GM21515 (cell line): ENCODE measurements at regions not wholly inside any gene's neighbourhood (a gene's known extent, or its start where the extent isn't known, plus 50 kb on each side); places are given as distances from the start of the nearest gene placed in this dataset.

Source experiments
- ATAC-seq: cut with Tn5 transposase; IDR thresholded peaks from one replicate; pipeline ENCODE4 v1.9.1; 2021; ENCODE audit not compliant: unreplicated experiment

DNA sequence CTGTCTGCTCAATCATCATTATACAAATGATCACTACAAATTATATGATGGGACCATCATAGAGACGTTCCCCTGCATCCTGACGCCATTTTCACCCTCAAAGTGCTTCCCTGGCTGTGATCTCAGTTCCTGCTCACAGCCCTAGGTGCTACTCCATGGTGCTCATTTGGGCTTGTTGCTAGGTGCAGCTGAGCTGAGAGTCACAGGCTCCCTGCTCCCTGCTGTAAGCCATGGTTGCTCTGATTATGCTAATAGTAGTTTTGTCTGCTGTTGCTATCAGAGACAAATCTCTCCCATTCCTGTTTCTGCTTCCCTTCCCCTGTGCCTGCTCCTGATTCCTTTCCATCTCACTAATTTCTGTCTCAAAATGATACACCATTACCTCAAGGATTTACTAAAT lies 474.3 kb downstream of the METTL15 start:
- ATAC-seq = no peak

DNA sequence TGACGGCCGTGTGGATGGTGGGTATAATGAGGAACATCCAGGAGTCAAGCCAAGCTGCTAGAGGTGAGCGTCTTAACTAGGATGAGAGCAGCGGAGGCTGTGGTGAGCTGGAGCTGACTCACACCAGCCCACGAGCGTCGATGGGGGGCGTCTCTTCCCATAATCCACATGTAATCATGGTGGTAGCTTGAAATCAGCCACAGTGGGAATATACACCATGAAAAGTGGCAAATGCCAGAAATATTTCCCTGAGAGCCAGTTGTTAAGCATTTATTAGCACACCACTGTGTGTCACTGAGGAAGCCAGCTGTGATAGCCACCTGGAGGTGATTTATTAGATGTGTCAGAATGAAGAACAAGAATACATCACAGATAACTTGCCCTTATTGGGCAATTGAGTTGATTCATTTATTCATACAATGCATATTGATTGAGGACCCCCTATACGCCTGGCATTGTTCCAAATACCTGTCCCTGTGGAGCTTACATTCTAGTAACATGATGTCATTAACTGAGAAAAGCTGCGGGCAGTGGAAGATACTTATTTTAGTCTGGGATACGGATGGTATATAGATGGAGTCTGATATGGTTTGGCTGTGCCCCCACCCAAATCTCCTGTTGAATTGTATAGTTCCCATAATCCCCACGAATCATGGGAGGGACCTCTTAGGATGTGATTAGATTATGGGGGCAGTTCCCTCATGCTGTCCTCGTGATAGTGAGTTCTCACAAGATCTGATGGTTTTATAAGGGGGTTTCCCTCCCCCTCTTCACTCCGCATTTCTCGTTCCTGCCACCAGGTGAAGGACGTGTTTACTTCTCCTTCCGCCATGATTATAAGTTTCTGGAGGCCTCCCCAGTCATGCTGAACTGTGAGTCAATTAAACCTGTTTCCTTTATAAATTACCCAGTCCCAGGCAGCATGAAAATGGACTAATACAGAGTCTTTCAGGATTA lies 473.4 kb downstream of the METTL15 start:
- ATAC-seq = no peak

DNA sequence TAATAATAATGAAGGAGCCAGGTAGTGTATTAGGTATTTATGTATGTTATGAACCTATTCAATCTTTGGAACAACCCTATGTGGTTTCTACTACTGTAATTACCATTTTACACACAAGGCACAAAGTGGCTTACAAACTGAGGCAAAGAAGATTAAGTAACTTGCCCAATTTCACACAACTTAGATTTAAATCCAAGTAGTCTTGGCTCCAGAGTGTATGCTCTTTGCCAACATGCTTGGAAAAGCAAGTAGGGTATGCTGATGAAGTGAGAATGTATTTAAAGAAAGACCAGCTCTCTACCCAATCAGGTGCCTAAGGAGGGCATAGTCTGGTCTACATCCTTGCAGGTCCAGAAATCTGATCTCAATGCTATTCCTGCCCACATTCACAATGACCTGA lies 463.2 kb downstream of the METTL15 start:
- no peak for ATAC-seq

DNA sequence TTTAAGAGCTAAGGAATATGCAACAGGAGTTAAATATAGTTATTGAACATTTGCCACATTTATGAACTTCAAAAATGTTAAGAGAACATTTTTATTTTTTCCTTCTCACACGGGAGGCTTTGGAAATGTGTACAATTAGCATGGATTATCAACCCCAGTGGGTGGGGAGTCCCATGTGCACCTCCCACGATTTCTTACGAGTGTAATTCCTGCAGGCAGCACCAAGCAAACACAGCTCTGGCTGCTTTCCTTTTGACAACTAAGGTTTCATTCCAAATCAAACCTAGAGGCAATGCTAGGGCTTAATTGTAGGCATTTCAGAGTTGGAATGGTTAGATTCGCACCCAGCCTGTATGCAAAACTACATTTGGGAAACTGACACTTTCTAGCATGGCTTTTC lies 460.9 kb downstream of the METTL15 start:
- ATAC-seq = no peak

DNA sequence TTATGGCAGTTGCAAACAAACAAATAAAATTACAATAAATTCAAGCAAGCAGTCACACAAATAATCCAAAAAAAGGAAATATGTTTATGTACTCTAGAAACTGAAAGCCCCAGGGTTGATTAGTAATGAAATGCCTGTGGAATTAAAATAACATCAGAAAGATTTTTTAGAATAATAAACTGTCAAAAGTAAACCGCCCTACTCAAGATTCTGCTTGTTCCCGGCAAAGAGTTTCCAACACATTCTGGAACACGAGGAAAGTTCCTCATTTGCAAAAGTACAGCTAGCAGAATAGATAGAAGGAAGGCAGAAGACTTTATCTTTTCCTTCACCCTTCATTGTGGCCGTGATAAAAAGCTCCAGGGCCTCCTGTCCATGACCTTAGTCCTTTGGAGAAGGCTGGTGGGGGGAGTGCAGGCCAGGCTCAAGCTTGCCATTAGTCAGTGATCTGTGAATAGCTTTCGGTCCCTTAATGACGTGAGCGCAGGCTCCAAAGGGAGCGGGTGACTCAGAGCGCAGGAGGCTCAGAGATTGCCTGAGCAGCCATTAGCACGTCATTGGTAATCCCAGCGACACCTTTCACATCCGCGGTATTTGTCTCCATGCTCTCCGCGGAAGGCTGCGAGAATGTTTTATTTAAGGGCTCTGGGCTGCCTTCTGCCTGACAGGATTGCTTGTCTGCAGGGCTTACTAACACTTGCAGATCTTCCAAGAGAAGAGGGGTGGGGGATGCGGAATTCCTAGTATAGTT lies 458.3 kb downstream of the METTL15 start:
- no peak for ATAC-seq

DNA sequence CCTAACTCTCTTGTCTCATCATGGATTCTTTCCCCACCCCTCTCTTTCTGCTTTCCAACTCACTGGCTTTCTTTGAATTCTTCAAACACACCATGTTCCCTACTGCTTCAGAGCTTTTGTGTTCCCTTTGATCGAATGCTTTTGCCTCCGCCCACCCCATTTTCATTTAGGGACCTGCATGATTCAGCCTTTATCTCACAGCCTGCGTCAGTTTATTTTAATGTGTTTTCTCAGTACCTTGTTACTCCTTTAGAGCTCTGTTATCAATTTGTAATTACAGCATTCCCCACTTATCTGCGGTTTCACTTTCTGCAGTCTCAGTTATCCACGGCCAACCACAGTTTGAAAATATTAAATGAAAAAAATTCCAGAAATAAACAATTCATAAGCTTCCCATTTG lies 451.3 kb downstream of the METTL15 start:
- no peak for ATAC-seq

DNA sequence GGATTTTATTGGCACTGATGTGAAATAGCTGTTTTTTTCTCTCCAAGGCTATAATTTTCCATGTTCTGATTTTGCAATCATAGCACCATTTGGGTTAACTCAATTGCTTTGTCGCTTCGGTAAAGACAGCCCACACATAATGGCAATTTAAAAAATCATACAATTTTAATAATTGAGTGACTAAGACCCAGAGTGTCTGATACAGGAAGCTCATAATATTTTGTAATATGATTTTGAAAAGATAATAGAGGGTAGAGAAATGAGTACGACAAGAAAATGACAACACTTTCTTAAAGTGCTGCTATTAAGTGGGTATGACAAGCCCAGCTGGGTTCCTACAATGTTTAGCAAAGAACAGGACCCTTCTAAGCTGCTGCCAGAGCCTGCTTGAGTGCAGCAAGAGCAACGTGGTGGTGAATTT lies 439.1 kb downstream of the METTL15 start:
- ATAC-seq = no peak

DNA sequence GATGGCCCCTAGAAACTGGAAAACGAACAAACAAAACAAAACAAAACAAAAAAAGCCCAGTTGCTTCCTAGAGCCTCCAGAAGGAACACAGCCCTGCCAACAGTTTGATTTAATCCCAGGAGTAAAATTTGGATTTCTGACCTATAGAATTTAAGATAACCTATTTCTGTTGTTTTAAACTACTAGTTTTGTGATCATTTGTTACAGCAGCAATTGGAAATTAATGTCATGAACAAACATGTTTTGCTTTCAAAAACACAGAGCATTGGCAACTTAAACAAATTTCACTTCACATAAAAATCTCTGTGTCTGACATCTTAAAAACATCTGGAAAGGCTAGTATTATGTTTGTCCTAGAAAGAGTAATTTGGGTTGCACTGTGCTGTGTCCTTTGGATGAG lies 437.3 kb downstream of the METTL15 start:
- no peak for ATAC-seq

DNA sequence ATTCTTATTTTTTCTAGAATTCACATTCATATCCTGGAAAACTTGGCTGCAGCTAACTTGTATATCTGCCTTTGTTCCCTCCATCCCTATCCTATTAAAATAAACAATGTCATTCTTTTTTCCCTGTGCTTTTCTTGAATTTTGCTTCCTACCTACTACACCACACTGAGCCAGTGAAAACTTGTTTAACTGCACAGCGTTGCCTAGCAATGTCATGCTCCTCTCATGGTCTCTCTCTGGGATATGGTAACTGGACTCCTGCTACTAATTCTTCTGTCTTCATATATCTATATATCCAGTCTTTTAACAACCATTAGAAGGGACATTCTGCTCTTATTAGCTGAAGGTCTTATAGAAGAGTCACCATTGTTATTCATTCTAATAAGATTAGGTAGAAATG lies 434.4 kb downstream of the METTL15 start:
- no peak for ATAC-seq

DNA sequence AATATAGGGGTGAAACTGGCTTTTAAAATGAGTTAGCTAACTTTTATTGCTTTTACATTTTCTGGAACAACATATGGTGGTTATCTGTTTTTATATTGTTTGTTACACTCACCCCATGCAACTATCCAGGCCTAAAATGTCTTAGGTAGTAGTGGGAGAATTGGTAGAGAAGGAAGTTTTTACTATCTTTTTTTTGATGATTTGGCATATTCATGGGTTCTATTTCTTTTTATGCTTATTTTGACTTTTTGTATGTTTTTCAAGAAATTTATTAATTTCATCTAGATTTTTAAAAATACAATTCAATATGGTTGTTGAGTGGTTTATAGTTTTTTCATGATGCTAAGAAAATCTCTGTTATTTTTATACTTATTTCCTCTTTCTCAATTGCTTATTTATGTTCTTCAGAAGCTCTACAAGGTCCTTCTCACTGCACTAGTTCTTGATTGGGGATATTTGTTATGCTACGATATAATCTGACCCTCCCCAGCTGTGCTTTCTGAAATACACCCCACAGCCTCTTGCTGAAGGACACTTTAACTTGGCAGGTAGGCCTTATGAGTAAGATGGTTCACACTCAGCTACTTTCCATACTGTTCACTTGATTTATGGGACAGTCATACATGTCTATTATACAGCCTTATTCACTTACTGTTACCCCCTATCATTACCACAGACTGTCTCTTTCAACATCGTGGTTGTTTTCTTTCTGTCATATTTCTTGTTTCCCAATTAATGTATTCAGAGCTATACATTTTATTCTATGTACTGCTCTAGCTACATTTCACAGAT lies 431.2 kb downstream of the METTL15 start:
- ATAC-seq = no peak

DNA sequence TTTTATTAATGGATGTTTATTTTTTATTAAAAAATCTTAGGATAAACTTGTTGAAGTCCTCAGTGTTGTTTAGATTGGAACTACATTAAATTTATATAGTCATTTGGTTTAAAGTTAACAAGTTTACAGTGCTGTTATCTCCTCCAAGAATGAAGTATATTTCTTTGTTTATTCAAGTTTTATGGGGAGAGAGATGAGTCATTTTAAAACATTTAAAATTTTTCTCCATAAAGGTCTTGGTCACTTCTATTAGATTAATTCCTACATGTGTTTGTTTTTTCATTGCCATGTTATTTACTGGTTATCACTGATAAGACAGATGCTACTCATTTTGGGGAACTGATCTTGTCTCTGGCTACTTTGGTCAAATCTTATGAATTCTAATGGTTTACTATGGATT lies 429.6 kb downstream of the METTL15 start:
- ATAC-seq = no peak

DNA sequence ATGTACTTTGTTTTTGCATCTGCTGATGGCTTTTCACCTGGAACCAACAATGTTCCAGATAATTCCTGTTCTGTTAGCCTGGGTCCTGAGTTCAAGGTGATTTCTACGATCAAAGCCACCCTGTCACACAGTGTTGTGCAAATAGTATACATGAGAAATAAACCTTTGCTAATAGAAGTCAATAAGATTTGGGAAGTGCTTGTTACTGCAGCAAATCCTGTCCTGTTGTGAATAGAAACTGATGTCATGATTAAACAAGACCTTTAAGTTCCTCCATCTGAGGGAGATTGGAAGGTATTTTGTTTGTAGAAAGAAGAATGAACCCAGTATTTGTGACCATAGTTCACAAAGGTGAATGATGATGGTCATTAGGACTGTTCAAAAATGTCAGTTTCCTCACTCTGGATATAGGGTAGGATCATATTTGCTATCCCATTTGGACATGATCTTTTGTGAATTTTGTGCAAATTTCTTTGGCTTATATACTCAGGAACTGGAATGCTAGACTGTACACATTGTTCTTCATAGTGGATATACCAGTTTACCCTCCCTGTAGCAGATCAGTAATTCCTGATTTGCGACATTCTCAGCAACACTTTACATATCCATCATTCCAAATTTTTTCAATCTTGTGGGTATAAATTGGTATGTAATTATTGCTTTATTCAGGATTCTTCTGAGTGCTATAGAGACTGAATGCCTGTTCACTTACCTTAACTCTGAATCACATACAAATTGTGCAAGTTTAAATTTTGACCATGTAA lies 428.5 kb downstream of the METTL15 start:
- ATAC-seq = no peak

DNA sequence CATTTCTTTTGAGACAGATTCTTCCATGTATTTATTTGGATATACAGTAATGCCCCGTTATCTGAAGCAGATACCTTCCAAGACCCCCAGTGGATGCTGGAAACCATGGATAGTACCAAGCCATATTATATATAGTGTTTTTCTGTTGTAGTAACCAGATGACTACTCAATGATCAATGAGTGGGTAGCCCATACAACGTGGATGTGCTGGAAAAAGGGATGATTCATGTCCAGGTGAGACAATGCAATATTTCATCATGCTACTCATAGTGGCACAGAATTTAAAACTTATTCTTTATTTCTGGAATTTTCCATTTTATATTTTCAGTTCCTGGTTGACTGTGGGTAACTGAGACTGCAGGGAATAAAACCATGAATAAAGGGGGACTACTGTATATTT lies 427.5 kb downstream of the METTL15 start:
- no peak for ATAC-seq

DNA sequence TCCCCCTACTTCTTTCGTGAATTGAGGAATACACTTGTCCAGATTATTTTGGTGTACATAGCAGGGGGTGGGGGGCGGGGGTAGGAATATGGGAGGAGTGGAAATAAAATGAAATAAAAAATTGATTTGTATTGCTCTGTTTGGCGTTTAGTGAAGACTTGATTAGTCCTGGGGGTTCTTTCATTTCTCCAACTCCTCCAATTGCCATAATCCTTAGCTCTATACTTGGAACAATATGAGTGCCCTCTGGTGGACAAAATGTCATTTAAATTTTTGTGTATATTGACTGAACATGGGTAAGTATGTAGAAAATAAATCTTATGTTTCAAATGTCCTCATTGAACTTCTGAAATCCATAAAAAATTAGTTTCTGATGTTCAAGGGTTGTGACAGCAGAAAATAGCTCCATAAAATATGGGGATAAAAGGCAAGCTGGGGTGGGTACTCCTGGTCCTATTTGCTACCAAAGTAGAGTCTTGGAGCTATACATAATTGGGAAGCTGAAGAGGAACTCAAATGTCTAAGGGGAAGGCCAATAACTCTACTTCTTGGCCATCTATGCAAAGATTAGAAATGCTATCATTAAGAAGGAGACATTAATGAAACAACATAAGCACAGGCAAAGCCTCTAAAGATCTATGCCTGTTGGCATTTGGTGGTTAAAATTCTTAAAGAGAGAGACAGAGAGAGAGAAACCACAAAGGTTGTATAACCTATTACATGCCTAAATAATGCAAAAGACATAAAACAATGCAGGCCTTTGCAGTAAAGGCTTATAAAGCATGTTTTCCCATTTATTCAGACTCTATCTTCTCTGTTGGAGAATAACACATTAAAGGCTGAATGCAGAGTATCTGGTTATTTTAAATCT lies 421.6 kb downstream of the METTL15 start:
- no peak for ATAC-seq

DNA sequence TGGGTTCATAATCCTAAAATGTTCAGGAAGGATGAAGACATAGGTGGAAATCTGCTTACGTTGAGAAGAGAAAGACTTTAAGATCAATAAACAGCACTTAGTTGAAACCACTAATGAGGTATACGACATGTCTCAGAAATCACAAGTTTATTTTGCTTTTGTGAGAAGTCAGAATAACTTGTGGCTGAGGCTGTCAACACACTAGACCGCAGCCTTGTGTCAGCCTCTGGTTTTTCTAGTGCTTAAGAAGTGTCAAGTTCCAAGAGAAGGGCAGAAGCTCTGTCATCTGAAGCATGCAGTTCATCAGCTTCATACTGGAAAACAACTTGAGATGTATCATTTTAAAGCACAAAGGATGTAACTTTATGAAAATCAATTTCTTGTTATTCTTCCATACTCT lies 420.9 kb downstream of the METTL15 start:
- no peak for ATAC-seq

DNA sequence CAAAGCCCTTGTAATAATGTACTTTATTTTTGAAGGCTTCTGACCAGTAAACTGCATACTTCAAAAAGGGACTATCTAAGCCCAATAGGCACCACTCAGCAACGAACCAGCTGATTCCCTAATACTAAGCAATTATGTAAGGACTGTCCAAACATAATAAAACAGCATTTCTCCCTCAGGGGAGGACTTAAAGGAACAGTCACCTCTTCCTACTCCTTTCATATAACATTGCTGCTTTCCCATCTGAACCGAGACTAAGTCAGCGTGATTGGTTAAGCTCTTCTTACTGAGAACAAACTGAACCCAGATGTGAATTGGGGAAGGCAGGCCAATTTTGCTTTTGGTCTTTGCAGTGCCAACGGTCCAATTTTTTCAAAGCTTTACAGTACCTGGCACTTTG lies 420.0 kb downstream of the METTL15 start:
- no peak for ATAC-seq

DNA sequence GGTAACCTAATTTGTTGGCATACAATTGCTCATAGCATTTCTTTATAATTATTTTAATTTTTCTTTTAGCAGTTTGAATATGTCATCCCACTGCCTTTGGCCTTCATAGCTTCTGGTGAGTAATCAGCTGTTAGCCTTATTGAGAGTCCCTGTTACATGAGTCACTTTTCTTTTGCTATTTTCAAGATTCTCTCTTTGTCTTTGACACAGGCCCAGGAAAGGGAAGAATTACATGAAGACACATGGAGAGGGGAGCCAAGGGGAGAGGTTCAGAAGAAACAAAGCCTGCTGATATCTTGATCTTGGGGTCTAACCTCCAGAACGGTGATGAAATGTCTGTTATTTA lies 418.2 kb downstream of the METTL15 start:
- no peak for ATAC-seq

DNA sequence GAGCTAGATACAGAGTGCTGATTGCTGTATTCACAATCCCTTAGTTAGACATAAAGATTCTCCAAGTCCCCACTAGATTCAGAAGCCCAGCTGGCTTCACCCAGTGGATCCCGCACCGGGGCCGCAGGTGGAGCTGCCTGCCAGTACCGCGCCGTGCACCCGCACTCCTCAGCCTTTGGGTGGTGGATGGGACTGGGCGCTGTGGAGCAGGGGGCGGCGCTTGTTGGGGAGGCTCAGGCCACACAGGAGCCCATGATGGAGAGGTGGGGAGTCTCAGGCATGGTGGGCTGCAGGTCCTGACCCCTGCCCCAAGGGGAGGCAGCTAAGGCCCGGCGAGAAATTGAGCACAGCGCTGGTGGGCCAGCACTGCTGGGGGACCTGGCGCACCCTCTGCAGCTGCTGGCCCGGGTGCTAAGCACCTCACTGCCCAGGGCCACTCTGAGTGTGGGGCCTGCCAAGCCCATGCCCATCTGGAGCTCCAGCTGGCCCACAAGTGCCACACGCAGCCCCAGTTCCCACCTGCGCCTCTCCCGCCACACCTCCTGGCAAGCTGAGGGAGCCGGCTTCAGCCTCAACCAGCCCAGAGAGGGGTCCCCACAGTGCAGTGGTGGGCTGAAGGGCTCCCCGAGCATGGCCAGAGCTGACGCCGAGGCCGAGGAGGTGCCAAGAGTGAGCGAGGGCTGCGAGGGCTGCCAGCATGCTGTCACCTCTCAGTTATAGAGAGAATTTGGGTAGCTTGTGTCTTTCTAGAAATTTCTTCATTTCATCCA lies 417.6 kb downstream of the METTL15 start:
- ATAC-seq = no peak

DNA sequence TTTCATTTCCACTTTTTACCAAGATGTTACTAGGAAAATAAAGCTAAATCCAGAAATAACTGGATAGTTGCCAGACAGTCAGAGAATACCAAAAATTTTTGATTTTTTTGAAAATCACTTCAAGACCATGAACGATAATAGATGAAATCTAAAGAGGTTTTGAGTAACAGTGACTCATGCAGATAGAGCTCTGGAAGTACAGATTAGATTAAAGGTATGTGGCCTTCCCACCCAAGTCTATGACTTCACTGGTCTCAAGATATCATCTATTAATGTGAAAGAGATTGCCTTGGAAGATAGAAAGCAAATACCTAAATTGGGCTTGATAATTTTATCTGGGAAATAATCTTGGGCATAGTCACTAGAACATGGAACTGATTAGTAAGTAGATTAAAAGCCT lies 415.9 kb downstream of the METTL15 start:
- no peak for ATAC-seq
